RWPE1 (cell line): ENCODE measurements at regions not wholly inside any gene's neighbourhood (a gene's known extent, or its start where the extent isn't known, plus 50 kb on each side); places are given as distances from the start of the nearest gene placed in this dataset.

Source experiments
- CTCF ChIA-PET: fragments of 350-600 bp; sonication (Branson Sonifier 250); formaldehyde crosslinking; extraction: SDS; loops from one replicate; lab custom pipeline; 2021; lab: Yijun Ruan, JAX
- POLR2A ChIA-PET: fragments of 400-600 bp; formaldehyde crosslinking; extraction: SDS; loops from one replicate; lab custom pipeline; 2020; ENCODE audit warnings: antibody characterized with exemption; ENCODE audit not compliant: low non-redundant PET; lab: Yijun Ruan, JAX
- DNase-seq: peaks from one replicate; pipeline ENCODE4 v3.0.0; 2012; ENCODE audit warnings: low spot score
- H3K27ac ChIP-seq: fragments of 450-650 bp; 2 replicates; pipeline ENCODE4 v1.5.1; 2017
- CTCF ChIP-seq: fragments of 450-650 bp; conservative IDR thresholded peaks from 2 replicates; pipeline ENCODE4 v1.5.1; 2017; ENCODE audit warnings: low read depth, mild to moderate bottlenecking

- TF ChIP-seq CTCF, result peak; percentile 69
- ChIA-PET POLR2A (no interaction called here), CTCF (interaction anchor here (0.6 to 1.8 kb wide), 12 partner anchors 11 to 523 kb away, joined by 3 to 11 read pairs (median 3); partner anchors contain the start of gene IVNS1ABP)
- peak; percentile 52 for DNase-seq
- no peak overlapping the region for H3K27ac ChIP-seq
Measured at GRCh38 chr1:185681034-185681633, 53.1 kb upstream of the HMCN1 start.

- no peak overlapping the region for H3K27ac ChIP-seq
- no peak for TF ChIP-seq CTCF
- no peak for DNase-seq
- CTCF ChIA-PET, result interaction anchor here (0.6 to 1.8 kb wide), 11 partner anchors 10 to 522 kb away, joined by 3 to 11 read pairs (median 3); partner anchors contain the start of gene IVNS1ABP
- POLR2A ChIA-PET, result no interaction called here
Measured at GRCh38 chr1:185680453-185680852, 53.7 kb upstream of the HMCN1 start.

GRCh38 chr1:185679220-185679619 lies 55.0 kb upstream of the HMCN1 start:
- no peak overlapping the region for H3K27ac ChIP-seq

DNA sequence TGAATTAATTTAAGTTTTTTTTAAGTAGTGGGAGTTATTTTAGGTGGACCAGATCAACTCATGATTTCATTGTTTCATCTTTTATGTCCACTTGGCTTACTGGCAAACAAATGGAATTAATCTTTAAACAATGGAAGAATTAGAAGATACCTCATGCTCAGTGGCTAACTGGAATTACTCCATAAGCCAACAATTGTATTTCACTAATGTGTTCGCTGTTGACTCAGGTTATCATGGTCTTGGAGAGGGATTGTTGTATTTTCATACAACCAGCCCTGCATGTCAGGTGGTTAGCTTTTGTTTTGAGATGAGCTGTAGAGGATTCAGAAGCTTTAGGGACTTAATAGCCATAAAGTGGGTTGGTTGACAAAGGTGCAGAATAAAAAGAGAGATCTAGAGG lies 57.2 kb upstream of the HMCN1 start:
- H3K27ac ChIP-seq, result no peak overlapping the region
- no peak for DNase-seq
- POLR2A ChIA-PET, result no interaction called here
- TF ChIP-seq CTCF, result no peak
- CTCF ChIA-PET, result interaction anchor here (0.6 kb wide), 1 partner anchor 464 kb away, joined by 3 read pairs; no protein-coding TSS in a partner anchor

More at GRCh38 chr1:185679220-185679619, 55.0 kb upstream of the HMCN1 start:
- no peak for TF ChIP-seq CTCF
- DNase-seq, result no peak
- POLR2A ChIA-PET, result no interaction called here
- CTCF ChIA-PET, result interaction anchor here (1.4 to 1.7 kb wide), 2 partner anchors 83 to 509 kb away, joined by 3 to 4 read pairs; no protein-coding TSS in a partner anchor

DNA sequence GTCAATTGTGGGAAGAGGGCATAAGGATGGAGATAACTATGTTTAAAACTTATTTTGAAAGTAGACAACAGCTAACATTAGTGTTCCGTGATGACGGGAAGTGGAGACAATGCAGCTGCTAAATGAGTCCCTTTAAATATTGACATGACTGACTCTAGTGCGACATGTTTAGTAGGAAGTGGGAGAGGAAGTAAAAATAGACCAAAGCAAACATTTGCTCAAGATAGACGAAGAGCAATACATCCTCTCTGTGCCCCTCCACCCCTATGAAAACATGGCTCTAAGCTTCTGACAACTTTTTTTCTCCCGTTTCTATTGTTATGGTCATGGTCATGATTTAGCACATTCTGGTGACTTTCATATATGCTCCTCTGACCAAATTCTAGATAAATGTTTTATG lies 60.0 kb upstream of the HMCN1 start:
- TF ChIP-seq CTCF, result no peak
- no peak for DNase-seq
- POLR2A ChIA-PET, result no interaction called here
- no peak overlapping the region for H3K27ac ChIP-seq
- CTCF ChIA-PET, result interaction anchor here (0.8 kb wide), 1 partner anchor 357 kb away, joined by 3 read pairs; the partner anchor contains the start of gene IVNS1ABP

DNA sequence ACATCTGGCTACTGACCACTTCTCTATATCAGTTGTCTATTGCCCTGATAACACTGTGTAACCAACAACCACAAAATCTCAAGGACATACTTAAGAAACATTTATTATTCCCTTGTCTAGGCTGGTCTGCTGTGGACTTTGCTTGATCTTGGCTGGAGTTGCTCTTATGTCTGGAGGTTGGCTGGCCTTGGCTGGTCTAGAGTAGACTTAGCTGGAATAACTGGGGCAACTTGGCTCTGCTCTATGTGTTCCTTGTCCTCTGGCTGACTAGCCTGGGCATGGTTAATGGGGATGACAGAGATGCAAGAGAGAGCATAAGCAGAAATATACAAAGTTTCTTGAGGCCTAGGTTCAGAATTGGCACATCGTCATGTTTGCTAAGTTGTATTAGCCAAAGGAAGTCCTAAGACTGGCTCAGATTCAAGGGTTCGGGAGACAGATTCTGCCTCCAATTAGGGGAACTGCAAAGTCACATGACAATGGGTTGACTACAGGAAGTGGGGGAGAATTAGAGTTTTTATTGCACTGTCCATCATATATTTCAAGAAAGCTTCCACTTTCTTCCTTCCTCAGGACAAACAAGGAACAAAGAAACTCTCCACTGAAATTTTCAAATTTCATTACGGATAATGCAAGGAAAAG lies 61.4 kb upstream of the HMCN1 start:
- H3K27ac ChIP-seq, result no peak overlapping the region
- ChIA-PET CTCF (interaction anchor here (0.5 to 0.6 kb wide), 2 partner anchors 569 to 619 kb away, joined by 3 read pairs; no protein-coding TSS in a partner anchor), POLR2A (no interaction called here)
- no peak for TF ChIP-seq CTCF
- no peak for DNase-seq
